Type B pancreatic cell (in vitro differentiated cells): ENCODE measurements at regions not wholly inside any gene's neighbourhood (a gene's known extent, or its start where the extent isn't known, plus 50 kb on each side); places are given as distances from the start of the nearest gene placed in this dataset.

Source experiments
- DNase-seq: peaks from one replicate; pipeline ENCODE4 v3.0.0; 2021; ENCODE audit warnings: mixed read lengths; ENCODE audit not compliant: unreplicated experiment; ENCODE audit errors: extremely low spot score
- H3K27ac Mint-ChIP-seq: 2 replicates; pipeline ENCODE4 v1.8.0; 2021; ENCODE audit warnings: mild to moderate bottlenecking, mixed read lengths
- H3K27me3 Mint-ChIP-seq: 2 replicates; pipeline ENCODE4 v1.8.0; 2021; ENCODE audit warnings: mixed read lengths
- H3K36me3 Mint-ChIP-seq: 2 replicates; pipeline ENCODE4 v1.8.0; 2021; ENCODE audit warnings: mixed read lengths
- H3K4me1 Mint-ChIP-seq: one replicate; pipeline ENCODE4 v1.8.0; 2021; ENCODE audit warnings: mixed read lengths; ENCODE audit not compliant: unreplicated experiment
- H3K4me3 Mint-ChIP-seq: 2 replicates; pipeline ENCODE4 v1.8.0; 2021; ENCODE audit warnings: mild to moderate bottlenecking, mixed read lengths
- H3K9me3 Mint-ChIP-seq: 2 replicates; pipeline ENCODE4 v1.8.0; 2021; ENCODE audit warnings: mixed read lengths
- TF ChIP-seq, protein P1 (sequence below): fragments of 200-600 bp; sonication (generic); conservative IDR thresholded peaks from 2 replicates; pipeline ENCODE4 v1.5.0; 2021; ENCODE audit warnings: antibody characterized with exemption, mild to moderate bottlenecking

GRCh38 chr5:126070481-126070880, 352.7 kb upstream of the GRAMD2B start:
- DNase-seq: no peak
- Mint-ChIP-seq H3K27me3 (peaks cover 32% of the 10 kb centered on the region), H3K9me3 (peaks cover 15% of the 10 kb centered on the region), H3K4me1 (no peaks in the 10 kb centered on the region), H3K36me3 (peaks cover 4% of the 10 kb centered on the region), H3K27ac (no peak overlapping the region), H3K4me3 (no peak overlapping the region)
- TF ChIP-seq, protein P1, sequence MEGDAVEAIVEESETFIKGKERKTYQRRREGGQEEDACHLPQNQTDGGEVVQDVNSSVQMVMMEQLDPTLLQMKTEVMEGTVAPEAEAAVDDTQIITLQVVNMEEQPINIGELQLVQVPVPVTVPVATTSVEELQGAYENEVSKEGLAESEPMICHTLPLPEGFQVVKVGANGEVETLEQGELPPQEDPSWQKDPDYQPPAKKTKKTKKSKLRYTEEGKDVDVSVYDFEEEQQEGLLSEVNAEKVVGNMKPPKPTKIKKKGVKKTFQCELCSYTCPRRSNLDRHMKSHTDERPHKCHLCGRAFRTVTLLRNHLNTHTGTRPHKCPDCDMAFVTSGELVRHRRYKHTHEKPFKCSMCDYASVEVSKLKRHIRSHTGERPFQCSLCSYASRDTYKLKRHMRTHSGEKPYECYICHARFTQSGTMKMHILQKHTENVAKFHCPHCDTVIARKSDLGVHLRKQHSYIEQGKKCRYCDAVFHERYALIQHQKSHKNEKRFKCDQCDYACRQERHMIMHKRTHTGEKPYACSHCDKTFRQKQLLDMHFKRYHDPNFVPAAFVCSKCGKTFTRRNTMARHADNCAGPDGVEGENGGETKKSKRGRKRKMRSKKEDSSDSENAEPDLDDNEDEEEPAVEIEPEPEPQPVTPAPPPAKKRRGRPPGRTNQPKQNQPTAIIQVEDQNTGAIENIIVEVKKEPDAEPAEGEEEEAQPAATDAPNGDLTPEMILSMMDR: no peak

DNA sequence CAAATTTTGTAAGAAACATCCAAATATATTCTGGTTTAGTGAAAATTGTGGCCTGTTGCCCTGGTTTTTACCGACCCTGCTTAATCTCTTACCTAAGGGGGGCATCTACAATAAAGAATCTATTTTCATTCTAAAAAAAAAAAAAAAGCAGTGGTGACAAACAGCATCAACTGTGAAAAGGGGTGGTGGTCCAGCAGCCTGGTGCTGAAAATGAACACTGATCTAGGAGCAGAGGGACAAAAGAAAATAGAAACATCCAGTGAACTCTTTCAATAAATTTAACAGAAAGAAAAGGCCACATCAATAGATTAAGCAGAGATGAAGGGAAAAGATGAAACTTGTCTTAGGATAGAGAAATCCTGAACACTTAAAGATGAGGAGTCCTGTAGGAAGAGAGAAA, 348.7 kb upstream of the GRAMD2B start:
- Mint-ChIP-seq H3K4me3 (no peak overlapping the region), H3K27me3 (peaks cover 7% of the 10 kb centered on the region), H3K4me1 (no peaks in the 10 kb centered on the region), H3K9me3 (peaks cover 13% of the 10 kb centered on the region), H3K27ac (no peak overlapping the region), H3K36me3 (peaks cover 4% of the 10 kb centered on the region)
- no peak for DNase-seq
- TF ChIP-seq, protein P1: no peak

GRCh38 chr5:126079266-126079665, 343.9 kb upstream of the GRAMD2B start:
- no peak overlapping the region for H3K27ac Mint-ChIP-seq
- H3K4me1 Mint-ChIP-seq: no peaks in the 10 kb centered on the region
- H3K9me3 Mint-ChIP-seq: peaks cover 11% of the 10 kb centered on the region
- DNase-seq: no peak
- peaks cover 3% of the 10 kb centered on the region for H3K36me3 Mint-ChIP-seq
- peaks cover 3% of the 10 kb centered on the region for H3K27me3 Mint-ChIP-seq
- H3K4me3 Mint-ChIP-seq: no peak overlapping the region
- TF ChIP-seq, protein P1: no peak

- H3K9me3 Mint-ChIP-seq: peaks cover 12% of the 10 kb centered on the region
- H3K27me3 Mint-ChIP-seq: no peaks in the 10 kb centered on the region
- no peak for DNase-seq
- peaks cover 3% of the 10 kb centered on the region for H3K36me3 Mint-ChIP-seq
- H3K4me3 Mint-ChIP-seq: no peak overlapping the region
- no peaks in the 10 kb centered on the region for H3K4me1 Mint-ChIP-seq
- no peak overlapping the region for H3K27ac Mint-ChIP-seq
- TF ChIP-seq, protein P1: no peak
Observed at GRCh38 chr5:126081209-126081608, 342.0 kb upstream of the GRAMD2B start.

- no peaks in the 10 kb centered on the region for H3K36me3 Mint-ChIP-seq
- DNase-seq: no peak
- peaks cover 14% of the 10 kb centered on the region for H3K27me3 Mint-ChIP-seq
- no peaks in the 10 kb centered on the region for H3K4me1 Mint-ChIP-seq
- H3K4me3 Mint-ChIP-seq: no peak overlapping the region
- no peak overlapping the region for H3K27ac Mint-ChIP-seq
- H3K9me3 Mint-ChIP-seq: peaks cover 15% of the 10 kb centered on the region
- TF ChIP-seq, protein P1: no peak
Observed at GRCh38 chr5:126093041-126093440, 330.2 kb upstream of the GRAMD2B start.

DNA sequence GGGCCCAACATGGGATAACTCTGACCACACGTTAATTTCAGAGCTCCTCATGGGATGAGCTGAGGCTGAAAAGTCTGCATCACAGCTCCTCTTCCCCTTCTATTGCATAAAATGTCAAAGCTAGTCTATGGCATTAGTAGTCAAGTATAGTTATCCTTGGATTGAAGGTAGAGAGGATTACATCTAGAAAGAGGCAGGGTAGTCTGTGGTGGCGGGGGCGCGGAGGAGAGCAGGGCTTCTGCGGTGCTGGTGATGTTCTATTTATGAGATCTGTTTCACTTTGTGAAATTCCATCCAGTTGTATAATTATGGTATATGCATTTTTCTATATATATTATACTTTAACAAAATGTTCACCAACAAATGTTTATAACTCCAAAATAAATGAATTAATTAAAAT, 329.5 kb upstream of the GRAMD2B start:
- Mint-ChIP-seq H3K27ac (no peak overlapping the region), H3K4me1 (peaks cover 5% of the 10 kb centered on the region), H3K27me3 (peaks cover 20% of the 10 kb centered on the region), H3K36me3 (no peaks in the 10 kb centered on the region), H3K9me3 (peaks cover 15% of the 10 kb centered on the region), H3K4me3 (no peak overlapping the region)
- no peak for DNase-seq
- TF ChIP-seq, protein P1: no peak
